Endothelial cell (in vitro differentiated cells): ENCODE measurements at regions not wholly inside any gene's neighbourhood (a gene's known extent, or its start where the extent isn't known, plus 50 kb on each side); places are given as distances from the start of the nearest gene placed in this dataset.

Experiments
- DNase-seq: peaks from one replicate; pipeline ENCODE4 v3.0.0; 2021; ENCODE audit warnings: low spot score
- H3K27ac Mint-ChIP-seq: one replicate; pipeline ENCODE4 v1.8.0; 2021; ENCODE audit warnings: mixed read lengths, inconsistent platforms; ENCODE audit not compliant: unreplicated experiment
- H3K27me3 Mint-ChIP-seq: one replicate; pipeline ENCODE4 v1.8.0; 2021; ENCODE audit warnings: mild to moderate bottlenecking, moderate library complexity, mixed read lengths, inconsistent platforms; ENCODE audit not compliant: unreplicated experiment
- H3K36me3 Mint-ChIP-seq: one replicate; pipeline ENCODE4 v1.8.0; 2021; ENCODE audit warnings: mild to moderate bottlenecking, low read depth, mixed read lengths, inconsistent platforms; ENCODE audit not compliant: unreplicated experiment
- H3K4me1 Mint-ChIP-seq: one replicate; pipeline ENCODE4 v1.8.0; 2021; ENCODE audit warnings: mild to moderate bottlenecking, mixed read lengths, inconsistent platforms; ENCODE audit not compliant: unreplicated experiment
- H3K4me3 Mint-ChIP-seq: one replicate; pipeline ENCODE4 v1.8.0; 2021; ENCODE audit warnings: mild to moderate bottlenecking, mixed read lengths, inconsistent platforms; ENCODE audit not compliant: unreplicated experiment
- H3K9me3 Mint-ChIP-seq: one replicate; pipeline ENCODE4 v1.8.0; 2021; ENCODE audit warnings: mixed read lengths, inconsistent platforms; ENCODE audit not compliant: unreplicated experiment
- CTCF ChIP-seq: fragments of 200-600 bp; sonication (generic); IDR thresholded peaks from one replicate; pipeline ENCODE4 v1.5.0; 2021; ENCODE audit warnings: antibody characterized with exemption; ENCODE audit not compliant: unreplicated experiment

GRCh38 chr13:107968470-107968869 lies 246.9 kb downstream of the LIG4 start:
- Mint-ChIP-seq H3K9me3 (no peaks in the 10 kb centered on the region), H3K4me1 (no peaks in the 10 kb centered on the region), H3K27me3 (no peaks in the 10 kb centered on the region), H3K36me3 (no peaks in the 10 kb centered on the region), H3K27ac (no peak overlapping the region), H3K4me3 (no peak overlapping the region)
- no peak for DNase-seq
- no peak for TF ChIP-seq CTCF

GRCh38 chr13:107964395-107964794 lies 250.9 kb downstream of the LIG4 start:
- no peak for DNase-seq
- no peak overlapping the region for H3K27ac Mint-ChIP-seq
- peaks cover 1% of the 10 kb centered on the region for H3K27me3 Mint-ChIP-seq
- H3K9me3 Mint-ChIP-seq, result no peaks in the 10 kb centered on the region
- no peak for TF ChIP-seq CTCF
- H3K36me3 Mint-ChIP-seq, result no peaks in the 10 kb centered on the region
- no peak overlapping the region for H3K4me3 Mint-ChIP-seq
- H3K4me1 Mint-ChIP-seq, result no peaks in the 10 kb centered on the region

- Mint-ChIP-seq H3K27ac (no peak overlapping the region), H3K27me3 (peaks cover 1% of the 10 kb centered on the region), H3K4me3 (no peak overlapping the region), H3K4me1 (no peaks in the 10 kb centered on the region), H3K36me3 (no peaks in the 10 kb centered on the region), H3K9me3 (no peaks in the 10 kb centered on the region)
- no peak for DNase-seq
- TF ChIP-seq CTCF, result no peak
Observed at GRCh38 chr13:107961849-107962608, 253.3 kb downstream of the LIG4 start.

GRCh38 chr13:107960301-107960700 lies 255.0 kb downstream of the LIG4 start:
- H3K27me3 Mint-ChIP-seq, result peaks cover 1% of the 10 kb centered on the region
- no peak overlapping the region for H3K27ac Mint-ChIP-seq
- H3K36me3 Mint-ChIP-seq, result no peaks in the 10 kb centered on the region
- no peak overlapping the region for H3K4me3 Mint-ChIP-seq
- no peak for DNase-seq
- no peaks in the 10 kb centered on the region for H3K9me3 Mint-ChIP-seq
- no peaks in the 10 kb centered on the region for H3K4me1 Mint-ChIP-seq
- no peak for TF ChIP-seq CTCF

- TF ChIP-seq CTCF, result no peak
- Mint-ChIP-seq H3K27me3 (peaks cover 1% of the 10 kb centered on the region), H3K27ac (no peak overlapping the region), H3K4me1 (no peaks in the 10 kb centered on the region), H3K9me3 (no peaks in the 10 kb centered on the region), H3K4me3 (no peak overlapping the region), H3K36me3 (no peaks in the 10 kb centered on the region)
- DNase-seq, result no peak
Observed at GRCh38 chr13:107956889-107957288, 258.4 kb downstream of the LIG4 start.
